A549 (cell line): ENCODE measurements at regions not wholly inside any gene's neighbourhood (a gene's known extent, or its start where the extent isn't known, plus 50 kb on each side); places are given as distances from the start of the nearest gene placed in this dataset.

Experiments
- BHLHE40 ChIP-seq: IDR thresholded peaks from 2 replicates; pipeline ENCODE4 v1.6.1; 2012; ENCODE audit warnings: low read depth, low read length, inconsistent platforms
- POLR2A ChIP-seq: IDR thresholded peaks from 2 replicates; pipeline ENCODE4 v1.6.1; 2012; ENCODE audit warnings: mild to moderate bottlenecking, low read length

GRCh38 chr7:46134385-46134784 lies 213.3 kb upstream of the IGFBP3 start:
- TF ChIP-seq BHLHE40: no peak
- TF ChIP-seq POLR2A: no peak
